Vagina (tissue), 2 donors: ENCODE measurements at regions not wholly inside any gene's neighbourhood (a gene's known extent, or its start where the extent isn't known, plus 50 kb on each side); places are given as distances from the start of the nearest gene placed in this dataset.

ENCODE experiments used
- DNase-seq, 2 donors: peaks; one replicate each; pipeline ENCODE4 v3.0.0-alpha.2; 2017; ENCODE audit errors: extremely low spot score in 2 of 2
- H3K27ac ChIP-seq: fragments of 200-600 bp; sonication (generic); one replicate; pipeline ENCODE4 v1.5.1; 2019
- H3K27me3 ChIP-seq: fragments of 200-600 bp; sonication (generic); one replicate; pipeline ENCODE4 v1.5.1; 2019
- H3K36me3 ChIP-seq, 2 donors: fragments of 200-600 bp; sonication (generic); one replicate each; pipeline ENCODE4 v1.5.1; 2017 to 2019
- H3K4me1 ChIP-seq: fragments of 200-600 bp; sonication (generic); one replicate; pipeline ENCODE4 v1.5.1; 2019
- H3K4me3 ChIP-seq, 2 donors: fragments of 200-600 bp; sonication (generic); 1 replicate in 1 of 2; 2 replicates in 1 of 2; pipeline ENCODE4 v1.5.1; 2016 to 2019
- H3K9me3 ChIP-seq: fragments of 200-600 bp; sonication (generic); one replicate; pipeline ENCODE4 v1.5.1; 2019
- CTCF ChIP-seq, 3 experiments: fragments of 450-650 bp in 2 of 3; fragments of 200-600 bp in 1 of 3; sonication (generic) in 1 of 3; IDR thresholded peaks; one replicate each; pipeline ENCODE4 v1.5.1; 2017 to 2019; ENCODE audit warnings: antibody characterized with exemption in 3 of 3, mild to moderate bottlenecking in 2 of 3, moderate library complexity in 2 of 3
- POLR2A ChIP-seq, 2 donors: fragments of 450-650 bp; IDR thresholded peaks; one replicate each; pipeline ENCODE4 v1.6.1; 2017; ENCODE audit warnings: antibody characterized with exemption in 2 of 2, mild to moderate bottlenecking in 2 of 2, moderate library complexity in 2 of 2
- POLR2AphosphoS5 ChIP-seq, 2 donors: sonication (generic); formaldehyde crosslinking; IDR thresholded peaks; one replicate each; pipeline ENCODE4 v1.9.0; 2017; ENCODE audit warnings: antibody characterized with exemption in 2 of 2, mild to moderate bottlenecking in 2 of 2, low read depth in 1 of 2; ENCODE audit not compliant: insufficient read depth in 1 of 2
- intact Hi-C: fragments of 100-400 bp; cut with DNase I; formaldehyde crosslinking; loops from one replicate; pipeline ENCODE4 v1.15.1; 2023

- H3K27ac ChIP-seq, result no peak overlapping the region
- TF ChIP-seq CTCF (IDR thresholded peaks at IDR 0.05) (no peak), POLR2A (IDR thresholded peaks at IDR 0.05) (no peak), POLR2AphosphoS5 (IDR thresholded peaks at IDR 0.05; ENCODE audit: insufficient read depth in 1 of 2, low read depth in 1 of 2) (no peak)
Measured at GRCh38 chr5:87136733-87137132, 130.9 kb upstream of the RASA1 start.

GRCh38 chr5:87137283-87137682 is 130.4 kb upstream of the RASA1 start:
- H3K27me3 ChIP-seq, result no peaks in the 10 kb centered on the region
- no peak overlapping the region for H3K27ac ChIP-seq
- H3K36me3 ChIP-seq, result no peaks in the 10 kb centered on the region
- TF ChIP-seq CTCF (IDR thresholded peaks at IDR 0.05), result no peak
- TF ChIP-seq POLR2AphosphoS5 (IDR thresholded peaks at IDR 0.05; ENCODE audit: insufficient read depth in 1 of 2, low read depth in 1 of 2), result no peak
- no peak for TF ChIP-seq POLR2A (IDR thresholded peaks at IDR 0.05)
- intact Hi-C loops, result no loop called here
- no peaks in the 10 kb centered on the region for H3K4me1 ChIP-seq
- no peak overlapping the region for H3K4me3 ChIP-seq
- no peaks in the 10 kb centered on the region for H3K9me3 ChIP-seq
- no peak for DNase-seq

More at GRCh38 chr5:87136733-87137132, 130.9 kb upstream of the RASA1 start:
- no peaks in the 10 kb centered on the region for H3K4me1 ChIP-seq
- no peaks in the 10 kb centered on the region for H3K27me3 ChIP-seq
- H3K4me3 ChIP-seq, result no peak overlapping the region
- no peaks in the 10 kb centered on the region for H3K36me3 ChIP-seq
- intact Hi-C loops, result no loop called here
- DNase-seq, result no peak
- no peaks in the 10 kb centered on the region for H3K9me3 ChIP-seq

- TF ChIP-seq CTCF (IDR thresholded peaks at IDR 0.05), result no peak
- no peak for TF ChIP-seq POLR2A (IDR thresholded peaks at IDR 0.05)
- no peak for TF ChIP-seq POLR2AphosphoS5 (IDR thresholded peaks at IDR 0.05; ENCODE audit: insufficient read depth in 1 of 2, low read depth in 1 of 2)
- Histone ChIP-seq H3K27me3 (no peaks in the 10 kb centered on the region), H3K36me3 (no peaks in the 10 kb centered on the region), H3K4me3 (no peak overlapping the region), H3K27ac (no peak overlapping the region), H3K9me3 (no peaks in the 10 kb centered on the region), H3K4me1 (no peaks in the 10 kb centered on the region)
- intact Hi-C loops, result no loop called here
- no peak for DNase-seq
Measured at GRCh38 chr5:87138091-87138805, 129.4 kb upstream of the RASA1 start.

GRCh38 chr5:87139795-87140194 is 127.9 kb upstream of the RASA1 start:
- Histone ChIP-seq H3K4me3 (no peak overlapping the region), H3K9me3 (no peaks in the 10 kb centered on the region)
- no peak for DNase-seq

More at GRCh38 chr5:87139795-87140194, 127.9 kb upstream of the RASA1 start:
- intact Hi-C loops, result no loop called here
- Histone ChIP-seq H3K27ac (no peak overlapping the region), H3K4me1 (no peaks in the 10 kb centered on the region), H3K36me3 (no peaks in the 10 kb centered on the region), H3K27me3 (no peaks in the 10 kb centered on the region)
- no peak for TF ChIP-seq POLR2AphosphoS5 (IDR thresholded peaks at IDR 0.05; ENCODE audit: insufficient read depth in 1 of 2, low read depth in 1 of 2)
- no peak for TF ChIP-seq CTCF (IDR thresholded peaks at IDR 0.05)
- no peak for TF ChIP-seq POLR2A (IDR thresholded peaks at IDR 0.05)
